Tibial nerve (tissue), 4 donors: ENCODE measurements at regions not wholly inside any gene's neighbourhood (a gene's known extent, or its start where the extent isn't known, plus 50 kb on each side); places are given as distances from the start of the nearest gene placed in this dataset.

Experiments used
- DNase-seq, 2 donors: peaks; one replicate each; pipeline ENCODE4 v3.0.0-alpha.2; 2019; ENCODE audit warnings: low spot score in 2 of 2
- H3K27ac ChIP-seq, 4 donors: fragments of 200-600 bp; sonication (generic) in 3 of 4; one replicate each; pipeline ENCODE4 v1.5.1; 2017 to 2019; ENCODE audit warnings: mild to moderate bottlenecking in 1 of 4
- H3K27me3 ChIP-seq, 2 donors: fragments of 200-600 bp; sonication (generic) in 1 of 2; one replicate each; pipeline versions ENCODE4 v1.5.1 to v1.6.0; 2017 to 2019
- H3K36me3 ChIP-seq, 3 donors: fragments of 200-600 bp; sonication (generic); one replicate each; pipeline ENCODE4 v1.5.1; 2018 to 2019
- H3K4me1 ChIP-seq, 4 donors: fragments of 200-600 bp; sonication (generic) in 3 of 4; one replicate each; pipeline ENCODE4 v1.5.1; 2017 to 2019
- H3K4me3 ChIP-seq, 4 donors: fragments of 200-600 bp; sonication (generic) in 3 of 4; one replicate each; pipeline ENCODE4 v1.5.1; 2017 to 2019; ENCODE audit warnings: mild to moderate bottlenecking in 1 of 4, moderate library complexity in 1 of 4
- H3K9me3 ChIP-seq, 4 donors: fragments of 200-600 bp; sonication (generic) in 3 of 4; one replicate each; pipeline ENCODE4 v1.5.1; 2017 to 2019
- EP300 ChIP-seq, 2 donors: sonication (generic); formaldehyde crosslinking; IDR thresholded peaks; one replicate each; pipeline ENCODE4 v1.6.1; 2017; ENCODE audit warnings: antibody characterized with exemption in 2 of 2, mild to moderate bottlenecking in 1 of 2
- POLR2A ChIP-seq, 2 donors: fragments of 450-650 bp; IDR thresholded peaks; one replicate each; pipeline ENCODE4 v1.6.1; 2017; ENCODE audit warnings: antibody characterized with exemption in 2 of 2, mild to moderate bottlenecking in 2 of 2, moderate library complexity in 2 of 2
- WGBS, 2 donors: methylation state at CpG; one replicate each; pipeline ENCODE4 v1.1.5; 2018; 5-methylcytosine and 5-hydroxymethylcytosine counted together
- TF ChIP-seq, protein P1 (sequence below), 5 experiments: fragments of 200-600 bp in 3 of 5; fragments of 450-650 bp in 2 of 5; sonication (generic) in 3 of 5; IDR thresholded peaks; one replicate each; pipeline ENCODE4 v1.5.1; 2016 to 2019; ENCODE audit warnings: antibody characterized with exemption in 5 of 5, mild to moderate bottlenecking in 3 of 5, moderate library complexity in 2 of 5

DNA sequence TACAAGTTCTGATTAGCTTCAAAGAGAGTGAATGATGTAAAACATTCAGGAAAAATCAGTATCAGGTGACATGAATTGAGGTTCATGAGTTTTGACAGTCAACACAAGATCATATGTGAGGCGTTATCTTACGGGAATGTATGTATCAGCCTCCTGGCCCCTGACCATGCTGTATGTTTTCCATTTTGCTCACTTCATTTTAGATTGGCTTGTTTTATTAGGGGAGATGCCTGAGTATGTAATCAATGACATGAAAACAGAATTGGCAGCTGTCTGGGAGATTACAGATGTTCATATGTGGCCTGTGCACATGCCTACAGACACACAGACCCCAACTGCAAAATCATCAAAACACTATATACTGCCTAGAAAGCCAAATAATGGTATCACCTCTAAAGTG lies 168.5 kb upstream of the RND3 start:
- H3K27me3 ChIP-seq, result no peaks in the 10 kb centered on the region
- H3K4me3 ChIP-seq, result no peak overlapping the region
- DNase-seq, result no peak
- TF ChIP-seq POLR2A (IDR thresholded peaks at IDR 0.05) (no peak), EP300 (IDR thresholded peaks at IDR 0.05) (no peak)
- TF ChIP-seq, protein P1, sequence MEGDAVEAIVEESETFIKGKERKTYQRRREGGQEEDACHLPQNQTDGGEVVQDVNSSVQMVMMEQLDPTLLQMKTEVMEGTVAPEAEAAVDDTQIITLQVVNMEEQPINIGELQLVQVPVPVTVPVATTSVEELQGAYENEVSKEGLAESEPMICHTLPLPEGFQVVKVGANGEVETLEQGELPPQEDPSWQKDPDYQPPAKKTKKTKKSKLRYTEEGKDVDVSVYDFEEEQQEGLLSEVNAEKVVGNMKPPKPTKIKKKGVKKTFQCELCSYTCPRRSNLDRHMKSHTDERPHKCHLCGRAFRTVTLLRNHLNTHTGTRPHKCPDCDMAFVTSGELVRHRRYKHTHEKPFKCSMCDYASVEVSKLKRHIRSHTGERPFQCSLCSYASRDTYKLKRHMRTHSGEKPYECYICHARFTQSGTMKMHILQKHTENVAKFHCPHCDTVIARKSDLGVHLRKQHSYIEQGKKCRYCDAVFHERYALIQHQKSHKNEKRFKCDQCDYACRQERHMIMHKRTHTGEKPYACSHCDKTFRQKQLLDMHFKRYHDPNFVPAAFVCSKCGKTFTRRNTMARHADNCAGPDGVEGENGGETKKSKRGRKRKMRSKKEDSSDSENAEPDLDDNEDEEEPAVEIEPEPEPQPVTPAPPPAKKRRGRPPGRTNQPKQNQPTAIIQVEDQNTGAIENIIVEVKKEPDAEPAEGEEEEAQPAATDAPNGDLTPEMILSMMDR (IDR thresholded peaks at IDR 0.05), result no peak
- no peaks in the 10 kb centered on the region for H3K36me3 ChIP-seq
- H3K9me3 ChIP-seq, result peaks cover 0 to 6% (median 0%) of the 10 kb centered on the region in 4 donors
- no peak overlapping the region for H3K27ac ChIP-seq
- 96 to 98% methylated on average over 2 of the region's 2 CpGs for whole genome bisulfite sequencing, 2 donors
- no peaks in the 10 kb centered on the region for H3K4me1 ChIP-seq

DNA sequence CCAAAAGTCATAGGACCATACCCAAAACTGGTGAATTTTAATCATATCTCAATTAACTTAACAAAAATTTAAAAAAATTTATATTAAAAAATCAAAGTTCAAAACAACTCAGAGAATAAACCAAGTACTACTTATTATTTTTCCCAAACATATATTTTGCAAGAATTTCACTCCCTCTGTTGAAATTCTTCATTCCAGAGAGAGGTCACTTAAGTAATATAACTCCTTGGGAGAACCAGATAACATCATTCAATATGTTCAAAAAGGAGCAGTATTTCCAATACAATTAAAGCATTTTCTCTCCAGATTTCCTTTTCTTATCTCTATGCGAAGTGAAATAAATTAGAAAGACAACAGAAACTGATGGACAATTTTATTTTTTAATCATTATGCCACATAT lies 165.9 kb upstream of the RND3 start:
- Histone ChIP-seq H3K27ac (no peak overlapping the region), H3K4me1 (no peaks in the 10 kb centered on the region), H3K36me3 (no peaks in the 10 kb centered on the region), H3K9me3 (peaks cover 0 to 3% (median 0%) of the 10 kb centered on the region in 4 donors), H3K4me3 (no peak overlapping the region), H3K27me3 (no peaks in the 10 kb centered on the region)
- TF ChIP-seq EP300 (IDR thresholded peaks at IDR 0.05), result no peak
- TF ChIP-seq, protein P1 (IDR thresholded peaks at IDR 0.05), result no peak
- TF ChIP-seq POLR2A (IDR thresholded peaks at IDR 0.05), result no peak
- DNase-seq, result no peak
- WGBS, 2 donors, result 96 to 98% methylated on average over 1 of the region's 1 CpG

DNA sequence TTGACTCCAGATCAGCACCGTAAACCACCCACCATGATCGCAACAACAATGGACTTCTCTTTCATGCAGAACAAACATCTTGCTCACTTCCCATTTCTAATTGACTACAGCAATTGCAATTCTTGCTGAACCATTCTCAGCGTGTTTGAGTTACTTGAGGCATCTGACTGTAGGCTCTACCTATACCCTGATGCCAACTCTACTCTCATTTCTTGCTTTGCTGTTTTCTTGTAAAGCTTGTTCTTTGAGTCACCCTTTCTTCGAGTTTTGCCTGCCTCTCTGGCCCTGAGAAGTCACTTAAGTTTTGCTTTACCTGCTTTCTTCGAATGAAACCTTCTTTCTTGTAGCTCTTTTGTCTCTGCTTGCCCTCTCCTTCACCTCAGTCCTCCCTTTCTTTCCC lies 160.5 kb upstream of the RND3 start:
- TF ChIP-seq, protein P1 (IDR thresholded peaks at IDR 0.05), result no peak
- no peak for TF ChIP-seq POLR2A (IDR thresholded peaks at IDR 0.05)
- TF ChIP-seq EP300 (IDR thresholded peaks at IDR 0.05), result no peak
- Histone ChIP-seq H3K27ac (peak overlapping the region in 2 of 4 donors; percentile 53 to 95), H3K9me3 (no peaks in the 10 kb centered on the region), H3K27me3 (no peaks in the 10 kb centered on the region), H3K36me3 (no peaks in the 10 kb centered on the region), H3K4me1 (peaks cover 0 to 31% (median 0%) of the 10 kb centered on the region in 4 donors), H3K4me3 (no peak overlapping the region)
- DNase-seq, result no peak
- 65 to 69% methylated on average over 5 of the region's 5 CpGs for WGBS, 2 donors

DNA sequence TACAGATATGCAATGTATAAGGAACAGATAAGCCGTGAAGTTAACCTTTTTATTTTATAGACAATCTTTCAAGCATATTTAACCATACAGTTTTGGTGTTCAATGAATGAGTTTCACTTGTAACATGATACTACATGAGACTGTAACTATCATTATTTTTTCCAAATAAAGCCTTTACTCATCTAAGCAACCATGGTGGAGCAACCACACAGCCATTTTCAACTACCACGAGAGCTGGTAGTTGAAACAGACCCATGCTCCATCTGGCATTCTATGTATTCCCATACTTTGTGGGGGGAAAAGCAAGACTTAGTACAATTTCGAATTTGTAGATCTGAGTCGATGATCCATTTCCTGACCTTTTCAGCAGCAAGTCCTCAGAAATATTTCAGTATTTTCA lies 159.3 kb upstream of the RND3 start:
- Histone ChIP-seq H3K36me3 (no peaks in the 10 kb centered on the region), H3K9me3 (no peaks in the 10 kb centered on the region), H3K27me3 (no peaks in the 10 kb centered on the region), H3K4me1 (peaks cover 0 to 31% (median 0%) of the 10 kb centered on the region in 4 donors), H3K4me3 (no peak overlapping the region), H3K27ac (peak overlapping the region in 2 of 4 donors; percentile 53 to 95)
- TF ChIP-seq, protein P1 (IDR thresholded peaks at IDR 0.05), result no peak
- no peak for TF ChIP-seq POLR2A (IDR thresholded peaks at IDR 0.05)
- TF ChIP-seq EP300 (IDR thresholded peaks at IDR 0.05), result no peak
- no peak for DNase-seq
- 68 to 69% methylated on average over 4 of the region's 4 CpGs for WGBS, 2 donors

DNA sequence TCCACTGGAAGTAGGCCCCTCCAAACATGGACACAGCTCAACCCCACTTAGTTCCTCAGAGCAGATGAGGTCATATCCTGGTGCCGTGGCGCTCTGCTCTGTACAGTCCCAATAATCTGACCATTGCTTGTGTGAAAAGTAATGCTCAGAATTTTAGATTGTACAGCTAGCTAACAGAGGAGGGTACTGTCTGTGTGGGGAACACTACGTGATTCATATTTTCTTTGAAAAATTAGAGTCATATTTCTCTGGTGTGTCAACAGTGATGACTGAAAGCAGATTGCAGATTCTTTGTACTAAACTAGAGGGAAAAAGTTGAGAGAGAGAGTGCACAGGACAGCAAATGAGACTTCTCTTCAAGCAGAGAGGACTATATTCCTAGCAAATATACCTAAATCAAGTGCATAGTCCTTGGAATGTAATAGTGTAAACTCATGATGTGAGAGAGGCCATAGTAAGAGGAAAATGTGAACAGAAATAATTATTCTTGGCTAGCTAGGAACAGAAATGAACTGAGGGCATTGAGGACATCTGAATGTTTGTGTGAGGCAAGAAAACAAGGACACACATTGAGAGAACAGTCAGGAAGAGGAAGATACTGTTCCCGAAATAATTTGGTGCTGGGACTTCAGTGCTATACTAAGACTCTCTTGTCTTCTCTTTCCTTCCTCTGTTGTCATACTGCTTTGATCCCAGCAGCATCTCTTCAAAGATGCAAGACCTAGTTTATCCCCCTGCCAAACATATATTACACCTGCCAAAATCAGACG lies 157.0 kb upstream of the RND3 start:
- no peak for DNase-seq
- H3K4me1 ChIP-seq, result peaks cover 0 to 42% (median 0%) of the 10 kb centered on the region in 4 donors
- H3K36me3 ChIP-seq, result no peaks in the 10 kb centered on the region
- TF ChIP-seq, protein P1 (IDR thresholded peaks at IDR 0.05), result no peak
- TF ChIP-seq EP300 (IDR thresholded peaks at IDR 0.05) (peak in 1 of 2 donors; percentile 57), POLR2A (IDR thresholded peaks at IDR 0.05) (no peak)
- no peaks in the 10 kb centered on the region for H3K27me3 ChIP-seq
- H3K4me3 ChIP-seq, result no peak overlapping the region
- WGBS, 2 donors, result 30 to 40% methylated on average over 5 of the region's 5 CpGs
- H3K9me3 ChIP-seq, result no peaks in the 10 kb centered on the region
- H3K27ac ChIP-seq, result peak overlapping the region; percentile 41 to 95 (median 65)
